ENCODE measurements at regions not wholly inside any gene's neighbourhood (a gene's known extent, or its start where the extent isn't known, plus 50 kb on each side); places are given as distances from the start of the nearest gene placed in this dataset.

GRCh38 chr6:128757961-128758360 is 125.0 kb upstream of the LAMA2 start:
- no peak for TF ChIP-seq CTCF (IDR thresholded peaks at IDR 0.05)

- no peak for TF ChIP-seq CTCF (IDR thresholded peaks at IDR 0.05)
Observed at GRCh38 chr6:128754658-128755256, 128.2 kb upstream of the LAMA2 start.

- TF ChIP-seq CTCF (IDR thresholded peaks at IDR 0.05) = no peak
Observed at GRCh38 chr6:128743974-128744765, 138.8 kb upstream of the LAMA2 start.

GRCh38 chr6:128742900-128743299 is 140.0 kb upstream of the LAMA2 start:
- no peak for TF ChIP-seq CTCF (IDR thresholded peaks at IDR 0.05)

GRCh38 chr6:128740951-128741350 is 142.0 kb upstream of the LAMA2 start:
- no peak for TF ChIP-seq CTCF (IDR thresholded peaks at IDR 0.05)

- TF ChIP-seq CTCF (IDR thresholded peaks at IDR 0.05) = no peak
Observed at GRCh38 chr6:128739112-128739511, 143.8 kb upstream of the LAMA2 start.

- TF ChIP-seq CTCF (IDR thresholded peaks at IDR 0.05) = no peak
Observed at GRCh38 chr6:128738112-128738511, 144.8 kb upstream of the LAMA2 start.

All from LNCAP (cell line).